Glutamatergic neuron (in vitro differentiated cells): ENCODE measurements at regions not wholly inside any gene's neighbourhood (a gene's known extent, or its start where the extent isn't known, plus 50 kb on each side); places are given as distances from the start of the nearest gene placed in this dataset.

Experiments used
- DNase-seq: peaks from one replicate; pipeline ENCODE4 v3.0.0; 2022
- H3K27ac Mint-ChIP-seq: one replicate; pipeline ENCODE4 v1.8.0; 2020; ENCODE audit warnings: mild to moderate bottlenecking, mixed read lengths, inconsistent platforms; ENCODE audit not compliant: unreplicated experiment
- H3K27me3 Mint-ChIP-seq: one replicate; pipeline ENCODE4 v1.8.0; 2020; ENCODE audit warnings: mild to moderate bottlenecking, moderate library complexity, mixed read lengths, inconsistent platforms; ENCODE audit not compliant: unreplicated experiment
- H3K36me3 Mint-ChIP-seq: one replicate; pipeline ENCODE4 v1.8.0; 2020; ENCODE audit warnings: mild to moderate bottlenecking, mixed read lengths, inconsistent platforms; ENCODE audit not compliant: unreplicated experiment
- H3K4me1 Mint-ChIP-seq: one replicate; pipeline ENCODE4 v1.8.0; 2020; ENCODE audit warnings: mild to moderate bottlenecking, low read depth, mixed read lengths, inconsistent platforms; ENCODE audit not compliant: unreplicated experiment
- H3K4me3 Mint-ChIP-seq: one replicate; pipeline ENCODE4 v1.8.0; 2020; ENCODE audit warnings: mild to moderate bottlenecking, mixed read lengths, inconsistent platforms; ENCODE audit not compliant: unreplicated experiment
- H3K9me3 Mint-ChIP-seq: one replicate; pipeline ENCODE4 v1.8.0; 2020; ENCODE audit warnings: mild to moderate bottlenecking, moderate library complexity, mixed read lengths, inconsistent platforms; ENCODE audit not compliant: unreplicated experiment
- CTCF ChIP-seq: fragments of 200-600 bp; sonication (generic); IDR thresholded peaks from one replicate; pipeline ENCODE4 v1.5.0; 2021; ENCODE audit not compliant: partially characterized antibody, unreplicated experiment

- no peaks in the 10 kb centered on the region for H3K27me3 Mint-ChIP-seq
- no peaks in the 10 kb centered on the region for H3K36me3 Mint-ChIP-seq
- no peak for DNase-seq
- TF ChIP-seq CTCF, result no peak
- no peak overlapping the region for H3K4me3 Mint-ChIP-seq
- no peaks in the 10 kb centered on the region for H3K4me1 Mint-ChIP-seq
- no peak overlapping the region for H3K27ac Mint-ChIP-seq
- no peaks in the 10 kb centered on the region for H3K9me3 Mint-ChIP-seq
Observed at GRCh38 chrX:88424071-88424470, 323.0 kb upstream of the CPXCR1 start.

GRCh38 chrX:88424541-88424940 lies 322.5 kb upstream of the CPXCR1 start:
- H3K4me3 Mint-ChIP-seq, result no peak overlapping the region
- H3K4me1 Mint-ChIP-seq, result no peaks in the 10 kb centered on the region
- no peak for TF ChIP-seq CTCF
- H3K27me3 Mint-ChIP-seq, result no peaks in the 10 kb centered on the region
- DNase-seq, result no peak
- H3K36me3 Mint-ChIP-seq, result no peaks in the 10 kb centered on the region
- H3K27ac Mint-ChIP-seq, result no peak overlapping the region
- no peaks in the 10 kb centered on the region for H3K9me3 Mint-ChIP-seq

GRCh38 chrX:88425739-88426138 lies 321.3 kb upstream of the CPXCR1 start:
- DNase-seq, result no peak
- no peaks in the 10 kb centered on the region for H3K4me1 Mint-ChIP-seq
- no peaks in the 10 kb centered on the region for H3K27me3 Mint-ChIP-seq
- no peaks in the 10 kb centered on the region for H3K36me3 Mint-ChIP-seq
- TF ChIP-seq CTCF, result no peak
- no peak overlapping the region for H3K4me3 Mint-ChIP-seq
- no peaks in the 10 kb centered on the region for H3K9me3 Mint-ChIP-seq
- H3K27ac Mint-ChIP-seq, result no peak overlapping the region

GRCh38 chrX:88437563-88437962 lies 309.5 kb upstream of the CPXCR1 start:
- Mint-ChIP-seq H3K27ac (no peak overlapping the region), H3K9me3 (no peaks in the 10 kb centered on the region), H3K4me1 (no peaks in the 10 kb centered on the region), H3K4me3 (no peak overlapping the region), H3K27me3 (no peaks in the 10 kb centered on the region), H3K36me3 (no peaks in the 10 kb centered on the region)
- TF ChIP-seq CTCF, result no peak
- DNase-seq, result no peak

GRCh38 chrX:88438209-88438608 lies 308.8 kb upstream of the CPXCR1 start:
- H3K4me3 Mint-ChIP-seq, result no peak overlapping the region
- H3K27ac Mint-ChIP-seq, result no peak overlapping the region
- no peaks in the 10 kb centered on the region for H3K36me3 Mint-ChIP-seq
- no peak for DNase-seq
- TF ChIP-seq CTCF, result no peak
- H3K27me3 Mint-ChIP-seq, result no peaks in the 10 kb centered on the region
- no peaks in the 10 kb centered on the region for H3K4me1 Mint-ChIP-seq
- no peaks in the 10 kb centered on the region for H3K9me3 Mint-ChIP-seq
